Suprapubic skin (tissue), 4 donors: ENCODE measurements at regions not wholly inside any gene's neighbourhood (a gene's known extent, or its start where the extent isn't known, plus 50 kb on each side); places are given as distances from the start of the nearest gene placed in this dataset.

Source experiments
- DNase-seq, 2 donors: peaks; one replicate each; pipeline ENCODE4 v3.0.0-alpha.2; 2019; ENCODE audit warnings: low spot score in 2 of 2
- H3K27ac ChIP-seq: fragments of 200-600 bp; sonication (generic); one replicate; pipeline ENCODE4 v1.5.1; 2019
- H3K27me3 ChIP-seq: fragments of 200-600 bp; sonication (generic); one replicate; pipeline ENCODE4 v1.5.1; 2019
- H3K36me3 ChIP-seq: fragments of 200-600 bp; sonication (generic); one replicate; pipeline ENCODE4 v1.5.1; 2019
- H3K4me1 ChIP-seq: fragments of 200-600 bp; sonication (generic); one replicate; pipeline ENCODE4 v1.5.1; 2019
- H3K4me3 ChIP-seq: fragments of 200-600 bp; sonication (generic); one replicate; pipeline ENCODE4 v1.5.1; 2019; ENCODE audit warnings: mild to moderate bottlenecking
- H3K9me3 ChIP-seq: fragments of 200-600 bp; sonication (generic); one replicate; pipeline ENCODE4 v1.5.1; 2019
- EP300 ChIP-seq: sonication (generic); formaldehyde crosslinking; IDR thresholded peaks from one replicate; pipeline ENCODE4 v1.6.1; 2017; ENCODE audit warnings: antibody characterized with exemption
- POLR2A ChIP-seq, 2 donors: fragments of 450-650 bp; IDR thresholded peaks; one replicate each; pipeline ENCODE4 v1.6.1; 2017; ENCODE audit warnings: antibody characterized with exemption in 2 of 2, mild to moderate bottlenecking in 2 of 2, moderate library complexity in 2 of 2
- POLR2AphosphoS5 ChIP-seq, 3 donors: sonication (generic); formaldehyde crosslinking; IDR thresholded peaks; one replicate each; pipeline ENCODE4 v1.6.1; 2017; ENCODE audit warnings: antibody characterized with exemption in 3 of 3
- WGBS: methylation state at CpG from one replicate; pipeline ENCODE4 v1.1.5; 2018; 5-methylcytosine and 5-hydroxymethylcytosine counted together
- TF ChIP-seq, protein P1 (sequence below), 2 donors: fragments of 200-600 bp in 1 of 2; fragments of 450-650 bp in 1 of 2; sonication (generic) in 1 of 2; IDR thresholded peaks; one replicate each; pipeline ENCODE4 v1.5.1; 2016 to 2019; ENCODE audit warnings: antibody characterized with exemption in 2 of 2, mild to moderate bottlenecking in 1 of 2, moderate library complexity in 1 of 2

GRCh38 chrX:68997911-68998310, 167.3 kb downstream of the PJA1 start:
- WGBS: 25% methylated on average over 2 of the region's 2 CpGs
- Histone ChIP-seq H3K9me3 (no peaks in the 10 kb centered on the region), H3K4me1 (peaks cover 32% of the 10 kb centered on the region), H3K27me3 (no peaks in the 10 kb centered on the region), H3K36me3 (no peaks in the 10 kb centered on the region), H3K27ac (no peak overlapping the region), H3K4me3 (no peak overlapping the region)
- TF ChIP-seq POLR2A (IDR thresholded peaks at IDR 0.05): no peak
- TF ChIP-seq POLR2AphosphoS5 (IDR thresholded peaks at IDR 0.05): no peak
- no peak for TF ChIP-seq EP300
- TF ChIP-seq, protein P1, sequence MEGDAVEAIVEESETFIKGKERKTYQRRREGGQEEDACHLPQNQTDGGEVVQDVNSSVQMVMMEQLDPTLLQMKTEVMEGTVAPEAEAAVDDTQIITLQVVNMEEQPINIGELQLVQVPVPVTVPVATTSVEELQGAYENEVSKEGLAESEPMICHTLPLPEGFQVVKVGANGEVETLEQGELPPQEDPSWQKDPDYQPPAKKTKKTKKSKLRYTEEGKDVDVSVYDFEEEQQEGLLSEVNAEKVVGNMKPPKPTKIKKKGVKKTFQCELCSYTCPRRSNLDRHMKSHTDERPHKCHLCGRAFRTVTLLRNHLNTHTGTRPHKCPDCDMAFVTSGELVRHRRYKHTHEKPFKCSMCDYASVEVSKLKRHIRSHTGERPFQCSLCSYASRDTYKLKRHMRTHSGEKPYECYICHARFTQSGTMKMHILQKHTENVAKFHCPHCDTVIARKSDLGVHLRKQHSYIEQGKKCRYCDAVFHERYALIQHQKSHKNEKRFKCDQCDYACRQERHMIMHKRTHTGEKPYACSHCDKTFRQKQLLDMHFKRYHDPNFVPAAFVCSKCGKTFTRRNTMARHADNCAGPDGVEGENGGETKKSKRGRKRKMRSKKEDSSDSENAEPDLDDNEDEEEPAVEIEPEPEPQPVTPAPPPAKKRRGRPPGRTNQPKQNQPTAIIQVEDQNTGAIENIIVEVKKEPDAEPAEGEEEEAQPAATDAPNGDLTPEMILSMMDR (IDR thresholded peaks at IDR 0.05): no peak
- DNase-seq: peak in 1 of 2 donors; percentile 53

DNA sequence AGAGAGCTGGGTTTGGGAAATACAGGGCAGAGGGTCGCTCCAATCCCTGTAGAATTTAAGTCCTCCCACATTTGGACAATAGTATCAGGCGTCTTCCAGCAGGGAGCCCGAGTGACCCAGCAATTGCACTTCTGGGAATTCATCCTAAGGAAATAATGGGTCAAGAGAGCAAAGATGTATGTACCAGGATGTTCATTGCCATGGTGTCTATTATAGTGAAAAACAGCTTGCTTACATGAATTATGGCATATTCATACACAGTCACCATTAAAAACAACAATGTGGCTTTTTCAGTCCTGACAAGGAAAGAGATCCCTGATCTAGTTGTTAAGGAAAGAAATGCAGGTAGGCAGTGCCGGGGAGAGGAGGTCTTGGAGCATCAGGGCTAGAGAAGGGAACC, 167.7 kb downstream of the PJA1 start:
- TF ChIP-seq EP300: no peak
- TF ChIP-seq POLR2A (IDR thresholded peaks at IDR 0.05): no peak
- no peak for TF ChIP-seq POLR2AphosphoS5 (IDR thresholded peaks at IDR 0.05)
- TF ChIP-seq, protein P1 (IDR thresholded peaks at IDR 0.05): no peak

DNA sequence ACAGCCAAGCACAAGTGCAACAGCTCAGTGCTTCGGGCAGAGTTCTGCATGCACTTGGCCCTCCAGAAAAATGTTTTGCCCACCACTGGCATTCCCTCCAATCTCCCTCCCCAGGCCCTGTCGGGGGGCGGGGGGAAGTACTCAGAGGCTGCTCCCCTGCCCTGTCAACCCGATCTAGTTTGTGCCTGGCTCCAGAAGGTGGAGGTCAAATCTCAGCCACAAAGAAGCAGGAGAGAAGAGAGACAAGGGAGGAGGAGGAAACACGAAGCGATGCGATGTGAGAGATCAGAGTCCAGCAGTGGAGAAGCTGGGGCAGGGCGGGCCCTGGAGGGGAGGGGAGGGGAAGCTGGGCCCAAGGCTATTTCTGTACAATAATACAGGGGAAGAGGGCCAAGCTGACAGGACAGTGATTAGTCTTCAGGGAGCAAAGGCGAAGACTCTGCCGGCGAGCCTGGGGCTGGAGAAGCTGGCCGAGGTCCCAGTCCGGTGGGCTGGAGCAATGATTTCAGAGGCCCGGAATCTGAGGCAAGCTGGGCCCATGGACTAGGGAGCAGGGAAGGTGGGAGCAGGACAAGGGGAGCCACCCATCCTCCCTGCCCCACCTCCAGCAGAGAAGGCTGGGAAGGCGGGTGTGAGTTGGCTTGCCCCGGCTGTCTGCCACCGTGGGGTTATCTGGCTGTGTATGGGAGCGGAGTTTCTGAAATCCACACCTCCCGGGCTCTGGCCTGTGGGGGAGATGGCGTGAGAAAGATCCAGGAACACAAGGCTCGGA, 167.1 kb downstream of the EFNB1 start:
- peaks cover 32% of the 10 kb centered on the region for H3K4me1 ChIP-seq
- TF ChIP-seq POLR2A (IDR thresholded peaks at IDR 0.05): no peak
- TF ChIP-seq EP300: no peak
- TF ChIP-seq, protein P1 (IDR thresholded peaks at IDR 0.05): no peak
- no peak for TF ChIP-seq POLR2AphosphoS5 (IDR thresholded peaks at IDR 0.05)
- 62% methylated on average over 21 of the region's 21 CpGs for WGBS
- no peaks in the 10 kb centered on the region for H3K36me3 ChIP-seq
- no peak overlapping the region for H3K27ac ChIP-seq
- no peak overlapping the region for H3K4me3 ChIP-seq
- H3K9me3 ChIP-seq: no peaks in the 10 kb centered on the region
- peak in 1 of 2 donors; percentile 50 for DNase-seq
- H3K27me3 ChIP-seq: no peaks in the 10 kb centered on the region

More for the DNA sequence above, 167.7 kb downstream of the PJA1 start:
- H3K27me3 ChIP-seq: no peaks in the 10 kb centered on the region
- WGBS: 51% methylated on average over 4 of the region's 4 CpGs
- peak in 1 of 2 donors; percentile 33 for DNase-seq
- peaks cover 32% of the 10 kb centered on the region for H3K4me1 ChIP-seq
- H3K36me3 ChIP-seq: no peaks in the 10 kb centered on the region
- no peak overlapping the region for H3K27ac ChIP-seq
- H3K4me3 ChIP-seq: no peak overlapping the region
- no peaks in the 10 kb centered on the region for H3K9me3 ChIP-seq

DNA sequence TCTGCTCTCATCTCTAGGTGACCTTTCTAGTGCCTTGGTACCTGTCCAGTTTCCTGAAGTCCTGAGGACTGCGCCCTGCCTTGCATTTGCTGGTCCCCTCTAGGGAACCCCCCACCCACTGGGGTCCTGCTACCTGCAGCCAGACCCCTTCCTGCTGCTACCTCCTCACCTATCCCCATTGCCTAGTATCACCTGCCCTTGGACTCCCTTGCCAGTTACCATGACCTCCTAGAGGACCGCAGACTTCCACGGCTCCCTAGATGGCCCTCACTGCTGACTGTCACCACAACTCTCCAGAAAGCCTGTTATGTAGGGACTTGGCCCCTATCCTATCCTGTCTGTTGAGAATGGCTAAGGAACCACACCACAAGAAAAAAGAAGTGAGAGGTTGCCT, 166.6 kb downstream of the EFNB1 start:
- WGBS: 65% methylated on average over 3 of the region's 3 CpGs
- Histone ChIP-seq H3K27me3 (no peaks in the 10 kb centered on the region), H3K4me3 (no peak overlapping the region), H3K36me3 (no peaks in the 10 kb centered on the region), H3K9me3 (no peaks in the 10 kb centered on the region), H3K27ac (no peak overlapping the region), H3K4me1 (peaks cover 36% of the 10 kb centered on the region)
- TF ChIP-seq POLR2A (IDR thresholded peaks at IDR 0.05): no peak
- no peak for TF ChIP-seq POLR2AphosphoS5 (IDR thresholded peaks at IDR 0.05)
- TF ChIP-seq, protein P1 (IDR thresholded peaks at IDR 0.05): no peak
- no peak for TF ChIP-seq EP300
- peak in 1 of 2 donors; percentile 27 for DNase-seq

GRCh38 chrX:68994891-68995255, 166.1 kb downstream of the EFNB1 start:
- no peaks in the 10 kb centered on the region for H3K36me3 ChIP-seq
- peaks cover 41% of the 10 kb centered on the region for H3K4me1 ChIP-seq
- 75% methylated on average over 2 of the region's 2 CpGs for WGBS
- H3K27ac ChIP-seq: no peak overlapping the region
- H3K4me3 ChIP-seq: no peak overlapping the region
- DNase-seq: no peak
- no peaks in the 10 kb centered on the region for H3K9me3 ChIP-seq
- TF ChIP-seq POLR2AphosphoS5 (IDR thresholded peaks at IDR 0.05) (no peak), POLR2A (IDR thresholded peaks at IDR 0.05) (no peak), EP300 (no peak)
- TF ChIP-seq, protein P1 (IDR thresholded peaks at IDR 0.05): no peak
- H3K27me3 ChIP-seq: no peaks in the 10 kb centered on the region
